Mesothelial cell of epicardium (in vitro differentiated cells): ENCODE measurements at regions not wholly inside any gene's neighbourhood (a gene's known extent, or its start where the extent isn't known, plus 50 kb on each side); places are given as distances from the start of the nearest gene placed in this dataset.

ENCODE experiments used
- DNase-seq, 2 experiments: peaks; one replicate each; pipeline ENCODE4 v3.0.0; 2021; ENCODE audit warnings: low spot score in 2 of 2; ENCODE audit not compliant: unreplicated experiment in 2 of 2
- H3K27ac Mint-ChIP-seq: 2 replicates; pipeline ENCODE4 v1.8.0; 2021; ENCODE audit warnings: mixed read lengths
- H3K27me3 Mint-ChIP-seq: 2 replicates; pipeline ENCODE4 v1.8.0; 2021; ENCODE audit warnings: low read depth, mixed read lengths
- H3K36me3 Mint-ChIP-seq: 2 replicates; pipeline ENCODE4 v1.8.0; 2021; ENCODE audit warnings: mixed read lengths
- H3K4me1 Mint-ChIP-seq: 2 replicates; pipeline ENCODE4 v1.8.0; 2021; ENCODE audit warnings: mixed read lengths
- H3K4me3 Mint-ChIP-seq: 2 replicates; pipeline ENCODE4 v1.8.0; 2021; ENCODE audit warnings: mild to moderate bottlenecking, moderate library complexity, mixed read lengths
- H3K9me3 Mint-ChIP-seq: 2 replicates; pipeline ENCODE4 v1.8.0; 2021; ENCODE audit warnings: mixed read lengths
- CTCF ChIP-seq: fragments of 200-600 bp; sonication (generic); IDR thresholded peaks from one replicate; pipeline ENCODE4 v1.5.0; 2021; ENCODE audit warnings: antibody characterized with exemption; ENCODE audit not compliant: unreplicated experiment

GRCh38 chr21:35859677-35860076 lies 200.6 kb downstream of the SETD4 start:
- TF ChIP-seq CTCF, result no peak
- Mint-ChIP-seq H3K4me3 (no peak overlapping the region), H3K9me3 (no peaks in the 10 kb centered on the region), H3K27me3 (peaks cover 35% of the 10 kb centered on the region), H3K36me3 (no peaks in the 10 kb centered on the region), H3K4me1 (no peaks in the 10 kb centered on the region), H3K27ac (no peak overlapping the region)
- DNase-seq, result no peak

DNA sequence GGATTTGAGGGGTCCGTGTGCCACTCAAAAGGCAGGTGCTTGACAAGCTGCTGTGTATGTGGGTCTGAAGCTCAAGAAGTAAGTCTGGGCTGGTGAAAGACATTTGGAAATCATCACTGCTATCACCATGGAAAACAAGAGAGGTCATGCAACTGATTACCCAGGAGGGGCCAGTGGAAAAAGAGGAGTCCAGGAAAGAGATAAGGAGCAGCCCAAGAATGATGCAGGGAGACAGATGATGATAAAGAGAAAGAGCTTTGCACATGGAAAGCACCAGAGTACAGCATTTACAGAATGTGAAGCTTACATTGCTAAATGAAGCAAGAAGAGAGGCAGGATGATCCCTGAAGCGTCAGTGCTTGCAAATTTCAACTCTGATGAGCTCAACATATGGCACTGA lies 203.2 kb downstream of the SETD4 start:
- H3K27me3 Mint-ChIP-seq, result peaks cover 45% of the 10 kb centered on the region
- no peaks in the 10 kb centered on the region for H3K36me3 Mint-ChIP-seq
- DNase-seq, result no peak
- H3K4me3 Mint-ChIP-seq, result no peak overlapping the region
- H3K4me1 Mint-ChIP-seq, result peaks cover 3% of the 10 kb centered on the region
- no peak for TF ChIP-seq CTCF
- H3K9me3 Mint-ChIP-seq, result no peaks in the 10 kb centered on the region
- H3K27ac Mint-ChIP-seq, result no peak overlapping the region

GRCh38 chr21:35855484-35855883 lies 204.8 kb downstream of the SETD4 start:
- TF ChIP-seq CTCF, result no peak
- DNase-seq, result no peak
- Mint-ChIP-seq H3K27me3 (peaks cover 35% of the 10 kb centered on the region), H3K36me3 (no peaks in the 10 kb centered on the region), H3K4me1 (peaks cover 3% of the 10 kb centered on the region), H3K4me3 (no peak overlapping the region), H3K9me3 (no peaks in the 10 kb centered on the region), H3K27ac (no peak overlapping the region)

- no peaks in the 10 kb centered on the region for H3K36me3 Mint-ChIP-seq
- peaks cover 28% of the 10 kb centered on the region for H3K27me3 Mint-ChIP-seq
- H3K4me3 Mint-ChIP-seq, result no peak overlapping the region
- H3K9me3 Mint-ChIP-seq, result no peaks in the 10 kb centered on the region
- no peak for DNase-seq
- H3K27ac Mint-ChIP-seq, result no peak overlapping the region
- peaks cover 8% of the 10 kb centered on the region for H3K4me1 Mint-ChIP-seq
- TF ChIP-seq CTCF, result no peak
These were observed 206.0 kb downstream of the SETD4 start for GRCh38 chr21:35854281-35854680.

GRCh38 chr21:35853321-35854239 lies 206.7 kb downstream of the SETD4 start:
- no peak for DNase-seq
- H3K27ac Mint-ChIP-seq, result no peak overlapping the region
- H3K4me1 Mint-ChIP-seq, result peaks cover 11% of the 10 kb centered on the region
- H3K4me3 Mint-ChIP-seq, result no peak overlapping the region
- peaks cover 28% of the 10 kb centered on the region for H3K27me3 Mint-ChIP-seq
- no peak for TF ChIP-seq CTCF
- H3K9me3 Mint-ChIP-seq, result no peaks in the 10 kb centered on the region
- H3K36me3 Mint-ChIP-seq, result no peaks in the 10 kb centered on the region
